8988T (cell line): ENCODE measurements at regions not wholly inside any gene's neighbourhood (a gene's known extent, or its start where the extent isn't known, plus 50 kb on each side); places are given as distances from the start of the nearest gene placed in this dataset.
"Not testable (repeated sequence)": the region's sequence is repeated elsewhere in the genome, so short reads cannot be mapped to it uniquely, and the experiment has no call there.

ENCODE experiments used
- DNase-seq: peaks from one replicate; pipeline ENCODE4 v3.0.0; 2011

DNA sequence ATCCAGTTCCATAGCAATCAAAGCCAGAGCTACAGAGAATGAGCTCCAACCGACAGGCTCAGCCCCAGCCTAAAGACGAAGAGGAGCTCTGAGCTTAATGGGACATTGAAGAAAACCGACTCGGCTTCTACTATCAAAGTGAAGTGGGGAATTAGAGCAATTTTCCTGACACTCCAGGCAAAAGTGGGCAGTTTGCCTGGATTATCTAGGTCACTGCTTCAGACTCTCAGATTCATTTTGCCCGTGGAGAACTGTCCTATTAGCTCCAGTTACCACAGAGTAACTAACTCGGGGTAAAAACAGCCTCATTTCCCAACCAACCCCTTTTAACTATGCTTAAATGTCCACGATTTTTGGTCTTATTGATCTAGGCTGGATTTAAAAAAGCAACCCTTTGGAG, 592.1 kb upstream of the NRSN1 start:
- DNase-seq = no peak

DNA sequence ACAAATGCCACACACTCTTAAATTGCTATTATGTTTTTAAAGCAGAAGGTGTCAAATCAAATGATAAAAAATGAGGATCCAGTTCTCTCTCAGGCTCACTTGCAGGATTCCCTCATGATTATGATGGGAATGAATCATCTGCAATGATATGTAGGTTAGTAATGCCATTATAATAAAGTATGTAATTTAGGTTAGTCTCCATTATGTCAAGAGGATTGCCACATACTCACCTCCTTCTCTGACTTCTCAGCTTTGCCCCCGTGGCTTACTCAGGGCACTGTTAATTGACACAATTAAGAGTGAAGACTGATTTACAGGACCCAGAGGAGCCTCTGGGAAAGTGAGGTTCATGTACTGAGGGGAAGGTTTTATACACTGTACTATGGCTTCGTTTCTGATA, 591.7 kb upstream of the NRSN1 start:
- DNase-seq = no peak

DNA sequence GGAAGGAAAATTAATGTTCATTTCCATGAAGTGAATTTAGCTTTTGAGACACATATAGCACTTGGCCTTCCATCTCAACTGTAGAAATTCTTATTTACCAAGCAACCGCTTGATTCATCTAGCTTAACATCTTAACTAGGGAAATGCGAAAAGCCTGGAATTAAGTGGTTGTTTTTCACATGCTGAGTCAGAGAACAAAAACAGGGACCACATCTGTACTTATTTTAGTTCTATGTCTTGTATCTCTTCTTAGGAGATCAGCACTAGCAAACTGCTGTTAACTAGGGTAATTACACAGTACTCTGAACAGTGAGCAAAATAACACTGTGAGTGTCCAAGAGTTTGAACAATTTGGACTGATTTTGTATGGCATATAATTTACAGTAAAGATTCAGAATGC, 590.9 kb upstream of the NRSN1 start:
- DNase-seq = no peak

DNA sequence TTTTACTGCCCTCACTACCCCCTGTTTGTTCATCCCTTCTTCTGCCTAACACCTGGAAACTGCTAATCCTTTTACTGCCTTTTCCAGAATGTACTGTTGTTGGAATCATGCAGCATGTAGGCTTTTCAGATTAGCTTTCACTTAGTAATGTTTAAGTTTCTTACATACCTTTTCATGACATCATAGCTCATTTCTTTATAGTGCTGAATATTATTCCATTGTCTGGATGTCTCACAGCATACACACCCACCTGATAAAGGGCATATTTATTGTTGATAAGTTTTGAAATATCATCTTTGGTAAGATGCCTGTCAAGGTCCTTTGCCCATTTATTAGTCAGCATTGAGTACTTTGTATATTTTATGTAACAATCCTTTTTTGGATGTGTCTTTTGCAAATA, 588.2 kb upstream of the NRSN1 start:
- no peak for DNase-seq

DNA sequence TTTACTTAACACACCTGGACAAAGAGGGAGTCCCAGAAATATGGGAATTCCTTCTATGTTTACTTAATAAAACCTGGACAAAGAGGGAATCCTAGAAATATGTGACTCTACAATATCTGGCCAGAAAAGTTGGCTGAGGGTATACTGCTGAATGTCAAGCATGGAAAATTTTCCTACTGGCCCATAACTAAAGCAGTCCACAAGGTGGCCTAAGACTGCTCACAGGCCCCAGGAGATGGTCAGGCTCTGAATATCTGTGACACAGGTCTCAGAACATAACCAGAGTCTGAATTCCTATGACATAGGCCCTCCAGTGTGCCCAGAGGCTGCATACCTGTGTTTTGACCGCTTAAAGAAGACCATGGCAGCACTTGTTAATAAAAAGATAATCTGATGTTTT, 578.2 kb upstream of the NRSN1 start:
- DNase-seq = no peak

DNA sequence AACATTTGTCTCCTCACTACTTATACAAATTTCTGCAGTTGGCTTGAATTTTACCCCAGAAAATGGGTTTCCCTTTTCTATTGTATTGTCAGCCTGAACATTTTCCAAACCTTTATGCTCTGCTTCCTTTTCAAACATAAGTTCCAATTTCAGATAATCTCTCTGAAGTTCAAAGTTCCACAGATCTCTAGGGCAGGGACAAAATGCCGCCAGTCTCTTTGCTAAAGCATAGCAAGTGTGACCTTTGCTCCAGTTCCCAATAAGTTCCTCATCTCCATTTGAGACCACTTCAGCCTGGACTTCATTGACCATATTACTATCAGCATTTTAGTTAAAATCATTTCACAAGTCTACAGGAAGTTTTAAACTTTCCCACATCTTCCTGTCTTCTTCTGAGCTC, 571.1 kb upstream of the NRSN1 start:
- DNase-seq = not testable (repeated sequence)

DNA sequence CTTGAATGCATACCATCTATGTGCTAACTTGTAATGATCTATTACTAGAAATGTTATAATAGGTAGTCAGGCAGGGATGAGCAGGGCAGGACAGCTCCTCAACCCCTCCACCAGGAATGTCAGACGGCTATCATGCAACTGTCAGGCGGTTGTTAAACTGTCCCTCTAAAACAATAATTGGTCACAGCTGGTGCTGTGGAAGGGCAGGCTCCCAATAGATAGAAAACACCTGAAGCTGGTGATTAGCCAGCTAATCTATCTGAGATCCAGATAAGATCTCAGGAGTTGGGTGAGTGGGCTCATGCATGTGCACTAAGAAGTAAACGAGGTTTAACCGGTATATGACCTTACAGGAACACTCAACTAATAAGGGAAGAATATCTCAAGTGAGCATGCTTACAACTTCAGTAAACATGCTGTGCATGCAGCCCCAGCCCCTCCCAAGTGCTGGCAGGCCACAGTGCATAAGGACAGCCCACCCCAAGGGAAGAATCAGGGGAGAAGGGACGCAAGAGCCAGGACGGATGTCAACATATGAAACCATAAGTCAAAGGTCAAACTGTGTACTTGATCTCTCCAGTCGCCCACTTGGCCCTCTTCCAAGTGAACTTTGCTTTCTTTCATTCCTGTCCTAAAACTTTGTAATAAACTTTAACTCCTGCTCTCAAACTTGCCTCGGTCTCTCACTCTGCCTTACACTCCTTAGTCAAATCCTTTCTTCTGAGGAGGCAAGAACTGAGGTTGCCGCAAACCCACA, 566.2 kb upstream of the NRSN1 start:
- no peak for DNase-seq

DNA sequence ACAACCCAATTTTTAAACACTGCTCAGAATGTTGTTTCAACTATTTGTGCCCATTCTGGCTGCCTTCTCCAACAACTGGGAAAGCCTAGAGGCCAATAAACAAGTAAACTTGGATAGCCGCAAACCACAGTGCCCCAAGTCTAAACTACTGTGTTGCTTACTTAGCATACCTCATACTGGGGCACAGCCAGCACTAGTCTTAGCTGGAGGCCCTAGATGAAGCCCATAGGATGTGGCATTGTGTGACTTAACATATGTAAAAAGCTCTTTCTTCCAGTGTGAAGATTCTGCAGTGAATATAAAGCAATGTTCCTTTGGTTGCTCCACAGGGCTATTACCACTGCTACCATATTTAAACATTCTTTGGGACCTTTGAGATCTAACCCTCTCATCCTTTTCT, 564.3 kb upstream of the NRSN1 start:
- no peak for DNase-seq

DNA sequence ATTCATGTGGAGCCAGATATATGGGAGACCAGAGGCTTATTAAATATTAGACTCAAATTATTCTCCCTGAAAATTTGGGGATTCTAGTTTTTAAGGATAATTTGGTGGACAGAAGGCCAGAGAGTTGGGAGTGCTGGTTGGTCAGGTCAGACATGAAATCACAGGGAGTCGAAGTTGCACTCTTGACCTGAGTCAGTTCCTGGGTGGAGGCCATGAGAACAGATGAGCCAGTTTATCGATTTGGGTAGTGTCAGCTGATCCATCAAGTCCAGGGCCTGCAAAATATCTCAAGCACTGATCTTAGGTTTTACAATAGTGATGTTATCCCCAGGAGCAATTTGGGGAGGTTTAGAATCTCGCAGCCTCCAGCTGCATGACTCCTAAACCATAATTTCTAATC, 563.5 kb upstream of the NRSN1 start:
- DNase-seq = no peak

DNA sequence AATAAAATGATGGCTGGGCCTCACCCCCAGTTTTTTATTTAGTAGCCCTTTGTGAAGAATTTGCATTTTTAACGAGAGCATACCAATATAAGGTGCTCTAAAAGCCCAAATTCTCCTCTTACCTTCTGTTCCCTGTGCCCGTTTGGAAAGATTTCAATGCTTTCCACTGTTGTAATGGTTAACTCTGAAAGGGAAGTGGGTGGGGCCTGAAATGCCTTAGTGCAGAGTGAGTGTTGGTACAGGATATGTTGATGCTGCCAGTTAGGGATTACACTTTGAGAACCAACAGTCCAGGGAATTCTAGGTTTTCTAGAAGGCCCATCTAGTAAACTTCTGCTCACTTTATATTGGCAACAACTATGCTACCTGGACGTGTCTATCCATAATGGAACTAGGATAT, 562.7 kb upstream of the NRSN1 start:
- no peak for DNase-seq

DNA sequence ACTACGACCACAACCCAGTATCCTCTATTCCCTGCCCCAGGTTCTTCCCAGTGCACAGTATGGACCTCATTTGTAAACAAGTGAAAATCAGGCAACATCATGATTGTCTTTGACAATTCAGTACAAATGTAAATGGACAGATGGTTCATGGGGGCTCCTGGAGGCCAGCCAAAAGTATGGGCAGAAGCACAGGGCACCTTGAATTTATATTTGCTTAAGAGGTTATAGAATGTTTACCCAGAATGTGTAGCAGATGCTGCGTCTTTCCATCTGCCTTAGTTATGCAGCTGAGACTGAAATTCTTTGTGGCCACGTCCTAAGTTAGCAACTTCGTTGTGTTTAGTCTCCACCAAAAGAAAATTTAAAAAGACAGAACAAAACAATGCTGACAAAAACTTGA, 559.6 kb upstream of the NRSN1 start:
- no peak for DNase-seq

DNA sequence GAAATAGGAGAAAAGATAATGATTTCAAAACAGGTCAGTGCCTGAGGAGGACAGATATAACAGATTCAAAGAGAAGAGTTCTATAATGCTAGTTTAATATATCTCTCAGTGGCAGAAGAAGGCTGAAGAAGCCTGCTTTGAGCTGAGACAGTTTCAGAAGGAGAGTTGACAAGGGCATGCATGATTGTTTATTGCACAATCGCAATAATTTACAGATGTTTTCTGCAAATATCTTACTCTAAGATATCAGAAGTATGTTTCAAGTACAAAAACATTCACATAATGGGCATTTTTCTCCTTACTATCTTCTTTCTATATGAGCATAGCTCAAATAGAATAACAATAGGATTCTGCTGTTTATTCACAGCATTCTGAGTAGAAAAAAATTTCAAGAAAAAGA, 557.7 kb upstream of the NRSN1 start:
- DNase-seq = no peak

DNA sequence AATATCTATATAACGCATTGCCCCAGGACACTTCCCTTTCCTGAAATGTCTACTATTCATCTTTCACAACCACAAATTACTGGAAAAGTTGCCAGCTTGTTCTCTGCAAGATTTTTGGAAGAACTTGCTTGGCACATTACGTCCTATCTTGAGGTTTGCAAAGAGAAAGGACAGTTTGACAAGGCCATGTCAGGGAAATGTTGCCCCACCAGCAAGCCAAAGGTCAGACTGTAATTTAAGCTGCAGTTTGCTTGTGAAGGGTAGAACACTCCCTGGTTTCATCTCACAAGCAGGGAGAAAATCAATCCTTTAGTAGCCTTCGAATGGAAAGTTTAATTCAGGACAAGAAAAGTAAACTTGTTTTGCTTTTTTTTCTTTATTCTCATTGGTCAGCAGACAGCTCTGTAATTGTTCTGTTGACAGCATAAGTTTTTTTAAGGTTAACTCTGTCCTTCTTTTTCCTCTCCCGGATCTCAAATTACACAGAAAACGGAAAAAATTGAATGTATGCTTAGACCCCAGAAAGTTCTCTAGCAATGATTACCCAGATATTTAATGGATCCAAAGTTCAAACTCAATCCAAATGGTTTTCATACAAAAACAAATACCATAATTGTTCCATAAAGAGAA, 541.8 kb upstream of the NRSN1 start:
- no peak for DNase-seq

DNA sequence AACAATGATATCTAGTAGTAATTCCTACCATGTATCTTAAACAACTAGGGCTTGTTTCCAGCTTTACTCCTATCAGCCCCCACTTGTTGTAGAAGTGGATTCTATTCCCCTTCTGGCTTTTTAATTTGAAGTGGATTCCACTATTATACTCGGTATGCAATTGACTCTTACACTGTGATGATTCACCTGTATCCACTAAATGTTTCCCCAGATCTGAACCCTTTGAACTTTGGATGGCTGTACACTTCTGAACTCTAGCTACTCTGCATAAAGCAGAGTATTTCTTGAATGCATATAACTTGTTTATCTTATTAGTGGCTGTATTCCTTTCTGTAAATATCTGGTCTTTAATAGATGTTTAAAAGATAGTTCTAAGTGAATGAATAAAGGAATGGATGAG, 538.4 kb upstream of the NRSN1 start:
- DNase-seq = no peak

DNA sequence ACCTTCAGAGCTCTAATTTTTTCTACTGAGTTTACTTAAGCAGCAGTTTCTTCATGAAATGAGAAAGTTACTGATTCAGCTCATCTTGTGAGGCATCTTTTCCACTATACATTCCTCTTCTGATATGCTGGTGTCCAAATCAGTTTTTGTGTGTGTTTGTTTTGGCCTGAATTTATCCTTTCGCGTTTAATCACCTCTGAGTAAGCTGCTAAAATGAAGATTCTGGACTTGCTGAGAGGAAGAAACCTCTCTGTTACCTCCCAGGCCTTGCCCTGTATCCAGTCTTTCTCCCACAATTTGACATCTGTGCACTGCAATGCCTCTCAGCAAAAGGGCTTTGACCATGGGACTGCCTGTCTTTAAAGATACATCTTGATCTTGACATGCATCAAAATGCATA, 536.2 kb upstream of the NRSN1 start:
- no peak for DNase-seq

DNA sequence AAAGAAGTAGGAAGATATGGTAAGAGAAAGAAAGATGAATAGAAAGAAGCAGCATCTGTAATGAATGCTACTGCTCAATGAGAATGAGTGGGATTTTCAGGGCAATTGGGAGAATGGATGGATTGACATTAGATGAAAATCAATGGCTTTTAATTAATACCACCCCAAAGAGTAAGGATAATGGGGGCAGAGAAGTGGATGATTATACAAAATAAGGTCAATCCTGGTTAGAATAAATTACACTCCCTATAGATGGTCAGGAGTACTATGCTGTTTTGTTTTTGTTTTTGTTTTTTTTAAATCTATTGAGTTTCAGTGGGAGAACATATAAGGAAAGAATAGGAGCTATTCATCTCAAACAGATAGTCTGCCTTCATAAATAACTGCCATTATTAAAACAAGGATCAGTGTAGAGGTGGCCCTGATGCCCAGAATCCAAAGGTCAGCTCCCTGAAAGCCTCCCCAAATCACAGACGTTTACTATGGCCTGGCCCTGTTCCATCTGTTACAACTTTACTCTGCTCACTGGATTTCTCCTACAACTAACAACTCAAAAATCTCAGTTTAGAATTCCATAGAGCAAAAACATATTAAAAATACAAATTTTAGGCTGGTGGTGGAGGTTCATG, 535.4 kb upstream of the NRSN1 start:
- no peak for DNase-seq

DNA sequence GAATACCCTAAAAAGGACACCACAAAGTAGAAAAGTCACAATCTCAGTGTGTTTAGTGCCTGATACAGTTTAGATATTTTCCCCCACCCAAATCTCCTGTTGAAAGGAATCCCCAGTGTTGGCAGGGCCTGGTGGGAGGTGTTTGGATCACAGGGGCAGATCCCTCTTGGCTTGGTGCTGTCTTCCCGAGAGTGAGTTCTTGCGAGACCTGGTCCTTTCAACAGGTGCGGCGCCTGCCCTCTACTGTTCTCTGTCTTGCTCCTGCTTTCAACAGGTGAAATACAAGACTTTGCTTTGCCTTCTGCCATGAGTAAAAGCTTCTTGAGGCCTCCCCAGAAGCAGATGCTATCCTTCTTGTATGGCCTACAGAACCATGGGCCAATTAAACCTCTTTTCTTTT, 534.3 kb upstream of the NRSN1 start:
- no peak for DNase-seq

DNA sequence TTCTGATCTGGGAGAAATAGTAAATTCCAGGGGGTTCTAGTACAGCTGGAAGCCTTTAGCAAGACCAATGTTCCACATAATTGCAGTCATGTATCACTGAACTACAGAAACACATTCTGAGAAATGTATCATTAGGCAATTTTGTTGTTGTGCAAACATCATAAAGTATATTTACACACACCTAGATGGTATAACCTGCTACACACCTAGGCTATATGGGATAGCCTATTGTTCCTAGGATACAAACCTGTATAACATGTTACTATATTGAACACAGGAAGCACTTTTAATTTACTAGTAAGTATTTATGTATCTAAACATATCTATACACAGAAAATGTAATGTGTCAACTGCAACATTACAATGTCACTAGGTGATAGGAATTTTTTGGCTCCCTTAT, 525.9 kb upstream of the NRSN1 start:
- no peak for DNase-seq

DNA sequence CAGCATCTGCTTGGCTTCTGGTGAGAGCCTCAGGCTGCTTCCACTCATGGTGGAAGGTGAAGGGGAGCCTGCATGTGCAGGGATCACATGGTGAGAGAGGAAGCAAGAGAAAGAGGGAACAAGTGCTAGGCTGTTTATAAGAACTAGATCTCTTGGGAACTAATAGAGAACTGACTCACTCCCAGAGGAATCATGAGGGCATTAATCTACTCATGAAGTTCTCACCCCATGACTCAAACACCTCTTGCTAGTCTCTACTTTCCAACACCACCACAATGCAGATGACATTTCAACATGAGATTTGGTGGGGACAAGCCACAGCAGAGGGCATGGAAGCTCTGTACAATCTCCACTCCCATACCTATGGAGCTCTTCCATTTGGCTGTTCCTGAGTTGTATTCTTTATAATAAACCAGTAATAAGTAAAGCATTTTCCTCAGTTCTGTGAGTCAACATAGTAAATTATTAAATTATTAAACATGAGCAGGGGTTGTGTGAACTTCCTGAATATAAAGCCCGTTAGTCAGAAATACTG, 524.1 kb upstream of the NRSN1 start:
- no peak for DNase-seq

DNA sequence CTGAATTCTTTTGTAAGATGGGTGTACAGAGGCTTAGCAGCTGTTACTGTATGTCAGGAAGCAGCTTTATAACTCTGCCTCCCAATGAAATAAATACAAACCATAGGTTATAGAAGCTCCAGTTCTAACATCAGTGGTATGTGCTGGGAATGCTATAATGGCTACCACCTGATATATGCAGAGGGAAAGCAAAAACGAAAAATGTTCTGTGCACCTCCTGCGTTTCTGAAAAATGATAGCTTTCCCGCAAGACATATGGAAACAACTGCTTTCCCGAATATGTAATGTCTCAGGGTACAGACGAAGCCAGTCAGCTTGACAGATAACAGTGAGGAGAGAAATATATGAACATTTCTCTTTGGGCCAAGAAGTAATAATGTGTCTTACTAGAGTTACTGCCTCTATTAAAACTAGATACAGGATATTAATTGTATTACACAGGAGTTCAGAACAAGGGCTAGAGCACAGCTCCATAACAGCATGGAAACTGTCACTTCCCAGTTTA, 517.0 kb upstream of the NRSN1 start:
- DNase-seq = no peak

DNA sequence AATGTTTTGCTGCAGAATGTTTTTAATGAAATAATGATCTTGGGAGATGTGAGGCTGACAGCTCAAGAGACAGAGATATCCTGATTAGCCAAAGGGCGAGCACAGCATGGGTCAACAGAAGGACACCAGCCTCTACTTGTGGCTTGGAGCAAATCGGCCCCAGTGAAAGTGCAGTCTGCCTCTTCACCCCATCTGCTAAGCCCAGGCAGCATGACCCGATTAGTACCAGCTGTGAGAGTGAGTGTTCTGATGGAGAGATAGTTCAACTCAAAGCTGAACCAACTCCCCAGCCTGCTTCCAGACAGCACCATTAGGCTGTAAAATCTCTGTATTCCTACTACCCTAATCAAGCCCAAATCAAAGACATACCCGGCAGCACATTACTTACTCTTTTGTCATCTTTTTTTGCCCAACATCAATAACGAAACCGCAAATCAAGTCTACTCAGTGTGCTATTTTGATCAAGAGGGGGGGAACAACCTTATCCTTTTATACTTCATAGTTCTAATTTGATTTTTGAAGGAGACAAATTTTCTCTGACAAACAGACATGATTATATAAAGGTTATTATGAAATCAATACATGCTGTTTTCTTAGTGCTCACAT, 514.1 kb upstream of the NRSN1 start:
- no peak for DNase-seq

DNA sequence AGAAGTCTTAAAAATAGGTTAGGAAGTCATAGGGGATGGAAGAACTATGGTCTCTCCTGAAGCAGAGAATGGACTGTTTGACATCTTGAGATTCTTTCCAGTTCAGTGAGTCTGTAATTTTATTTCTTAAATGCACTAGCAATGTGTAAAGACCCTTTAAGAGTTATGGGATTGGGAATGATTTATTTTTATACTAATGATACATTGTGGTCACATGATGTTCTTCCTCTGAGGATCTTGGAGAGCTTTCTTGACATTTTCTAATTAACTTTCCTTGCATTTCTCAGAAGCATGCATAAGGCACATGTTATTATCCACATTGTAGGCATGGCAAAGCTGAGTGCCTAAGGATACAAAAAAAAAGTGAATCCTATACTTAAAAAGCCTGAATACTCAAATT, 507.6 kb upstream of the NRSN1 start:
- no peak for DNase-seq

DNA sequence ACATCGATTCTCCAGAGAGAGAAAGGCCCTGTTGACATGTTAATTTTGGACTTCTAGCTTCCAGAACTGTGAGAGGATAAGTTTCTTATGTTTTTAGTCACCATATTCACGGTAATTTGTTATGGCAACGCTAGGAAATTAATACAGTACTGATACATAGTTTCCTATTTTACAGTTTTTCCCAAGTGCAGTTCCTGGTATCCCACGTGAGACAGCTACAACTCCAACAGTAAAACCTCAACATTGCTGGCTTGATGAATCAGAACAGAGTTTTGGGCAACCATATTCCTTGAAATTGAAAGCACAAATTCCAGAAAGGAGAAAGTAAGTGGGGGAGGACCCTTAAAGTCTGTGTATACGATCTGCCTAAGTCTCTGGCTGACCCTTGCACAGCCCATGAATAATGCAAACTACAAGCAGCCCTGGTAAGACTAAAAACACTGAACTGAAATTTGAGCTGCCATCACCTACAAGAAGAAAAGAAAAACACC, 505.1 kb upstream of the NRSN1 start:
- no peak for DNase-seq
